GM12864 (cell line): ENCODE measurements at regions not wholly inside any gene's neighbourhood (a gene's known extent, or its start where the extent isn't known, plus 50 kb on each side); places are given as distances from the start of the nearest gene placed in this dataset.

Experiments used
- DNase-seq: peaks from one replicate; pipeline ENCODE4 v3.0.0-alpha.2; 2011; ENCODE audit warnings: low read depth
- H3K4me3 ChIP-seq: 2 replicates; pipeline ENCODE4 v1.5.1; 2011; ENCODE audit warnings: mild to moderate bottlenecking, low read depth, low read length, control low read depth
- CTCF ChIP-seq: IDR thresholded peaks from 2 replicates; pipeline ENCODE4 v1.5.1; 2011; ENCODE audit warnings: low read depth, mild to moderate bottlenecking, moderate library complexity, low read length, control low read depth, inconsistent platforms; ENCODE audit errors: missing control alignments

GRCh38 chr7:109945820-109946518, 1145.0 kb upstream of the LRRN3 start:
- no peak overlapping the region for H3K4me3 ChIP-seq
- no peak for TF ChIP-seq CTCF
- DNase-seq, result no peak

- no peak for TF ChIP-seq CTCF
- no peak for DNase-seq
- H3K4me3 ChIP-seq, result no peak overlapping the region
Observed at GRCh38 chr7:109950256-109950655, 1140.7 kb upstream of the LRRN3 start.

DNA sequence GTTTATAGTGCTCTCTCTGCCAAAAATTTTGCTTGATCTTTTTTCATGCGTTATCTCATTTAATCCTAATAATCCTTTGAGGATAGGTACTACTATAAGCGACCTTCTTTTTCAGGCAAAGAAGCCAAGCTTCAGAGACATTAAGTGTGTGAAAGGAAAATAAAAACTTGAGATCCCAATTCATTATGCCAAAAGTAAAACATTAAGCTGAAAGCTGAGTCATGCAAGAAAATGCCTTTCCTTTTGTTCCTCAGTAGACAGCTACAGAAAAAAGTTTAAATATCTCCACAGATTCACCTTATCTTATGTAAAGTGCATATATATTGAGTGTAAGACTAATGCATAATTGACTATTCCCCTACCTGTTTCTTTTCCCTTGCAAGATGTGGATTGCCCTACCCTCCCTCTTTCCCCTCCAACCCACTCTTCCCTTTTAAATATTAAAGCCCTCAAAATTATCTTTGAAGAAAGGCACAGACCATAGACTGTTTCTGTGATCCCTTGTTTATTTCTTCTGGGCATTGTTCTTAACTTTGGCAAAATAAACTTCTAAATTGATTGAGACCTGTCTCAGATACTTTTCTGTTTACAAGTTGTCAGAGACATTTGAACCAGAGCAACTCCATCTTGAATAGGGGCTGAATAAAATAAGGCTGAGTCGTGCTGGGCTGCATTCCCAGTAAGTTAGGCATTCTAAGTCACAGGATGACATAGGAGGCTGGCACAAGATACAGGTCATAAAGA, 1139.9 kb upstream of the LRRN3 start:
- H3K4me3 ChIP-seq, result no peak overlapping the region
- no peak for DNase-seq
- TF ChIP-seq CTCF, result no peak

DNA sequence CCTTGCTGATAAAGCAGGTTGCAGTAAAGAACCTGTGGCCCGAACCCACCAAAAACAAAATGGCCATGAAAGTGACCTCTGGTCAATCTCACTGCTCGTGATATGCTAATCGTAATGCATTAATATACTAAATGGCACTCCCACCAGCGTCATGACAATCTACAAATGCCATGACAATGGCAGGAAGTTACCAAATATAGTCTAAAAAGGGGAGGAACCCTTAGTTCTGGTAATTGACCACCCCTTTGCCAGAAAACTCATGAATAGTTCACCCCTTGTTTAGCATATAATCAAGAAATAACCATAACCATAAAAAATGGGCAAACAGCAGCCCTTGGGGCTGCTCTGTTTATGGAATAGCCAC, 1139.4 kb upstream of the LRRN3 start:
- no peak for DNase-seq
- no peak overlapping the region for H3K4me3 ChIP-seq
- no peak for TF ChIP-seq CTCF

GRCh38 chr7:109955986-109956385, 1134.9 kb upstream of the LRRN3 start:
- no peak for TF ChIP-seq CTCF
- no peak for DNase-seq
- no peak overlapping the region for H3K4me3 ChIP-seq

GRCh38 chr7:109956916-109957315, 1134.0 kb upstream of the LRRN3 start:
- DNase-seq, result no peak
- no peak for TF ChIP-seq CTCF
- H3K4me3 ChIP-seq, result no peak overlapping the region

DNA sequence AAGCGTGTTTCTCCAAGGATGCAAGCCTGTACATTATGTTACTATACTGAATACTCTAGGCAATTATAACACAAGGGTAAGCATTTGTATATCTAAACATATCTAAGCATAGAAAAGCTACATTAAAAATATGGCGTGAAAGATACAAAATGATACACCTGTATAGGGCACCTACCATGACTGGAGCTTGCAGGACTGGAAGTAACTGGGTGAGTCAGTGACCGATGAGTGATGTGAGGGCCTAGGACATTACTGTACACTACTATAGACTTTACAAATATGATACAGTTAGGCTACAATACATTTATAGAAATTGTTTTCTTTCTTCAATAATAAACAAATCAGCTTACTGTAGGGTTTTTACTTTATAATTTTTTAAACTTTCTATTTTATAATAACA, 1127.2 kb upstream of the LRRN3 start:
- no peak for TF ChIP-seq CTCF
- no peak for DNase-seq
- no peak overlapping the region for H3K4me3 ChIP-seq
